HUES48 (cell line): ENCODE measurements at regions not wholly inside any gene's neighbourhood (a gene's known extent, or its start where the extent isn't known, plus 50 kb on each side); places are given as distances from the start of the nearest gene placed in this dataset.

Source experiments
- H3K27ac ChIP-seq: one replicate; pipeline ENCODE4 v1.7.0; 2013; ENCODE audit warnings: low read depth, low read length, inconsistent platforms
- H3K27me3 ChIP-seq: 2 replicates; pipeline ENCODE4 v1.6.1; 2013; ENCODE audit warnings: mild to moderate bottlenecking, low read length; ENCODE audit not compliant: control insufficient read depth, insufficient read depth
- H3K36me3 ChIP-seq: 2 replicates; pipeline ENCODE4 v1.6.1; 2013; ENCODE audit warnings: low read length; ENCODE audit not compliant: control insufficient read depth, insufficient read depth
- H3K4me1 ChIP-seq: 2 replicates; pipeline ENCODE4 v1.6.1; 2013; ENCODE audit warnings: mild to moderate bottlenecking, low read length; ENCODE audit not compliant: control insufficient read depth, insufficient read depth
- H3K4me3 ChIP-seq: 2 replicates; pipeline ENCODE4 v1.5.1; 2013; ENCODE audit warnings: mild to moderate bottlenecking, low read depth, low read length
- H3K9ac ChIP-seq: 2 replicates; pipeline ENCODE4 v1.6.1; 2013; ENCODE audit warnings: mild to moderate bottlenecking, low read depth, low read length, moderate library complexity
- H3K9me3 ChIP-seq: 2 replicates; pipeline ENCODE4 v1.6.1; 2013; ENCODE audit warnings: low read length; ENCODE audit not compliant: control insufficient read depth, insufficient read depth

GRCh38 chr10:2117641-2118040 lies 380.3 kb upstream of the ADARB2 start:
- Histone ChIP-seq H3K9ac (no peak overlapping the region), H3K36me3 (no peaks in the 10 kb centered on the region), H3K27ac (no peak overlapping the region), H3K4me3 (no peak overlapping the region), H3K9me3 (no peaks in the 10 kb centered on the region), H3K4me1 (no peaks in the 10 kb centered on the region), H3K27me3 (no peaks in the 10 kb centered on the region)

GRCh38 chr10:2111965-2112364 lies 374.6 kb upstream of the ADARB2 start:
- Histone ChIP-seq H3K27me3 (no peaks in the 10 kb centered on the region), H3K36me3 (no peaks in the 10 kb centered on the region), H3K9ac (no peak overlapping the region), H3K9me3 (no peaks in the 10 kb centered on the region), H3K27ac (no peak overlapping the region), H3K4me1 (peaks cover 9% of the 10 kb centered on the region; the same call in 1 of the 2 replicates), H3K4me3 (no peak overlapping the region)

- Histone ChIP-seq H3K27me3 (no peaks in the 10 kb centered on the region), H3K9me3 (no peaks in the 10 kb centered on the region), H3K4me3 (no peak overlapping the region), H3K9ac (no peak overlapping the region), H3K36me3 (no peaks in the 10 kb centered on the region), H3K4me1 (peaks cover 9% of the 10 kb centered on the region; the same call in 1 of the 2 replicates), H3K27ac (no peak overlapping the region)
These were observed 371.2 kb upstream of the ADARB2 start for GRCh38 chr10:2108496-2108895.

GRCh38 chr10:2106641-2107040 lies 369.3 kb upstream of the ADARB2 start:
- no peaks in the 10 kb centered on the region for H3K27me3 ChIP-seq
- no peak overlapping the region for H3K27ac ChIP-seq
- no peaks in the 10 kb centered on the region for H3K9me3 ChIP-seq
- H3K4me3 ChIP-seq, result no peak overlapping the region
- H3K9ac ChIP-seq, result no peak overlapping the region
- no peaks in the 10 kb centered on the region for H3K36me3 ChIP-seq
- peaks cover 8% of the 10 kb centered on the region; the same call in 1 of the 2 replicates for H3K4me1 ChIP-seq

GRCh38 chr10:2099321-2099720 lies 362.0 kb upstream of the ADARB2 start:
- H3K4me3 ChIP-seq, result no peak overlapping the region
- H3K27me3 ChIP-seq, result no peaks in the 10 kb centered on the region
- H3K27ac ChIP-seq, result no peak overlapping the region
- H3K4me1 ChIP-seq, result no peaks in the 10 kb centered on the region
- no peaks in the 10 kb centered on the region for H3K9me3 ChIP-seq
- no peak overlapping the region for H3K9ac ChIP-seq
- H3K36me3 ChIP-seq, result no peaks in the 10 kb centered on the region

- no peaks in the 10 kb centered on the region for H3K4me1 ChIP-seq
- H3K9me3 ChIP-seq, result no peaks in the 10 kb centered on the region
- no peaks in the 10 kb centered on the region for H3K27me3 ChIP-seq
- no peak overlapping the region for H3K27ac ChIP-seq
- H3K9ac ChIP-seq, result no peak overlapping the region
- no peaks in the 10 kb centered on the region for H3K36me3 ChIP-seq
- no peak overlapping the region for H3K4me3 ChIP-seq
These were observed 360.6 kb upstream of the ADARB2 start for GRCh38 chr10:2097937-2098336.

- Histone ChIP-seq H3K4me1 (no peaks in the 10 kb centered on the region), H3K27ac (no peak overlapping the region), H3K9me3 (no peaks in the 10 kb centered on the region), H3K36me3 (no peaks in the 10 kb centered on the region), H3K9ac (no peak overlapping the region), H3K4me3 (no peak overlapping the region), H3K27me3 (no peaks in the 10 kb centered on the region)
These were observed 356.8 kb upstream of the ADARB2 start for GRCh38 chr10:2094171-2094570.

- H3K4me3 ChIP-seq, result no peak overlapping the region
These were observed 346.3 kb upstream of the ADARB2 start for GRCh38 chr10:2083591-2083990.

GRCh38 chr10:2081501-2081900 lies 344.2 kb upstream of the ADARB2 start:
- no peaks in the 10 kb centered on the region for H3K9me3 ChIP-seq
- no peak overlapping the region for H3K27ac ChIP-seq
- H3K36me3 ChIP-seq, result no peaks in the 10 kb centered on the region
- H3K4me1 ChIP-seq, result no peaks in the 10 kb centered on the region
- H3K27me3 ChIP-seq, result no peaks in the 10 kb centered on the region
- no peak overlapping the region for H3K4me3 ChIP-seq
- no peak overlapping the region for H3K9ac ChIP-seq

More at GRCh38 chr10:2083591-2083990, 346.3 kb upstream of the ADARB2 start:
- H3K36me3 ChIP-seq, result no peaks in the 10 kb centered on the region
- no peaks in the 10 kb centered on the region for H3K4me1 ChIP-seq
- H3K27me3 ChIP-seq, result no peaks in the 10 kb centered on the region
- H3K27ac ChIP-seq, result no peak overlapping the region
- H3K9me3 ChIP-seq, result no peaks in the 10 kb centered on the region
- no peak overlapping the region for H3K9ac ChIP-seq

GRCh38 chr10:2079603-2080078 lies 342.3 kb upstream of the ADARB2 start:
- Histone ChIP-seq H3K4me1 (no peaks in the 10 kb centered on the region), H3K27ac (peak overlapping the region; percentile 39), H3K9ac (no peak overlapping the region), H3K4me3 (no peak overlapping the region), H3K36me3 (no peaks in the 10 kb centered on the region), H3K9me3 (no peaks in the 10 kb centered on the region), H3K27me3 (no peaks in the 10 kb centered on the region)

- no peaks in the 10 kb centered on the region for H3K4me1 ChIP-seq
- H3K4me3 ChIP-seq, result no peak overlapping the region
- no peak overlapping the region for H3K9ac ChIP-seq
- H3K9me3 ChIP-seq, result no peaks in the 10 kb centered on the region
- H3K36me3 ChIP-seq, result no peaks in the 10 kb centered on the region
- no peaks in the 10 kb centered on the region for H3K27me3 ChIP-seq
- no peak overlapping the region for H3K27ac ChIP-seq
These were observed 339.9 kb upstream of the ADARB2 start for GRCh38 chr10:2077231-2077630.

- Histone ChIP-seq H3K9me3 (no peaks in the 10 kb centered on the region), H3K27ac (no peak overlapping the region), H3K27me3 (no peaks in the 10 kb centered on the region), H3K36me3 (no peaks in the 10 kb centered on the region), H3K4me1 (no peaks in the 10 kb centered on the region), H3K4me3 (no peak overlapping the region), H3K9ac (no peak overlapping the region)
These were observed 339.2 kb upstream of the ADARB2 start for GRCh38 chr10:2076528-2076927.
